ENCODE measurements at regions not wholly inside any gene's neighbourhood (a gene's known extent, or its start where the extent isn't known, plus 50 kb on each side); places are given as distances from the start of the nearest gene placed in this dataset.

DNA sequence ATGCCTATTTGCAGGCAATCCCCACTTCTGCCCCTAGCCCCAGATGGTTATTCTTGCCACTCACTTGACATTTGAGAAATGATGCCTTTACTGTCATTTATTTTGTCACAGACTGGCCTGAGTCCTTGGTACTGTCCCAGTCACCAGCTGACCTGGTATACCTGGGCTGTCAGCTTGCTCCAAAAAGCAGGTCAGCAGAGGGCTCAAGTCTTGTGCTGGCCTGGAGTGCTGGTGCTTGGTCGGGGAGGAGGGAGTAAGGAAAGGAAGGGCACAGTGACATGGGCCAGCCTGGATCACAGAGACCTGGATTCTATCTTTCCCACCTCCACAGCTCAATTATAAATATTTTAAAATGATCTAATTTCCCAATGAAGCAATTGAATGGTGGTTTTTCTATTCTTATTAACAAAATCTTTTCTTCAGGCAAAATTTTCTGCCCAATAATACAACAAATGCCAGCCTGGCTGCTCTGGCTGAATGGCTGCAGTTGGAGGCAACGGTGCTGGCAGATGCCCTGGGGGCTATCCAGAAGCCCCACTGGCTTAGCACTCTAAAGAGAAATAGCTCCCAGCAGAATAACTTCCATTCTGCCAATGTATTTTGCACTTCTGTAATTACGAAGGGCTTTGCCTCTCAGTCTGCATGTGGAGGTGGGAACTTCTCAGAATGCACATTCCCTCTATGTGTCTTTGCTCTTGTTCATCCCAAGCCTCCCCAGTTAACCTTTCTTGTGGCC is 160.6 kb downstream of the GADD45G start:
- H3F3A ChIP-seq (replicated peaks; ENCODE audit: low read depth) = no peaks in the 10 kb centered on the region
- no peaks in the 10 kb centered on the region; the same call in 2 of the 3 replicates for H3K9me3 Mint-ChIP-seq
- H4K20me1 ChIP-seq (replicated peaks; ENCODE audit: insufficient read depth) = no peaks in the 10 kb centered on the region
- H3K4me2 ChIP-seq = no peak overlapping the region
- DNase-seq (ENCODE audit: low spot score) (no peak), ATAC-seq (no peak)
- no peaks in the 10 kb centered on the region for H3K4me1 ChIP-seq (ENCODE audit: insufficient read depth)
- no peaks in the 10 kb centered on the region for H3K27me3 ChIP-seq (ENCODE audit: insufficient read depth)
- no peaks in the 10 kb centered on the region for H3K27me3 Mint-ChIP-seq (ENCODE audit: insufficient read depth, low read depth, poor library complexity)
- no peak overlapping the region for H3K27ac ChIP-seq (ENCODE audit: low read depth)
- H2AFZ ChIP-seq = no peak overlapping the region
- no peaks in the 10 kb centered on the region for H3K4me1 Mint-ChIP-seq
- no peak overlapping the region for H3K4me3 ChIP-seq
- H3K79me2 ChIP-seq (replicated peaks; ENCODE audit: insufficient read depth) = no peaks in the 10 kb centered on the region
- H3K27ac Mint-ChIP-seq = no peak overlapping the region
- TF ChIP-seq EZH2 (IDR thresholded peaks at IDR 0.05; ENCODE audit: low read depth, unreplicated experiment) (no peak), EZH2phosphoT487 (IDR thresholded peaks at IDR 0.05; ENCODE audit: unreplicated experiment) (no peak), ZNF331 (CRISPR knock-in tag; IDR thresholded peaks at IDR 0.05; ENCODE audit: low read depth) (no peak), NANOG (IDR thresholded peaks at IDR 0.05; ENCODE audit: borderline replicate concordance) (no peak)
- TF ChIP-seq, protein P1, sequence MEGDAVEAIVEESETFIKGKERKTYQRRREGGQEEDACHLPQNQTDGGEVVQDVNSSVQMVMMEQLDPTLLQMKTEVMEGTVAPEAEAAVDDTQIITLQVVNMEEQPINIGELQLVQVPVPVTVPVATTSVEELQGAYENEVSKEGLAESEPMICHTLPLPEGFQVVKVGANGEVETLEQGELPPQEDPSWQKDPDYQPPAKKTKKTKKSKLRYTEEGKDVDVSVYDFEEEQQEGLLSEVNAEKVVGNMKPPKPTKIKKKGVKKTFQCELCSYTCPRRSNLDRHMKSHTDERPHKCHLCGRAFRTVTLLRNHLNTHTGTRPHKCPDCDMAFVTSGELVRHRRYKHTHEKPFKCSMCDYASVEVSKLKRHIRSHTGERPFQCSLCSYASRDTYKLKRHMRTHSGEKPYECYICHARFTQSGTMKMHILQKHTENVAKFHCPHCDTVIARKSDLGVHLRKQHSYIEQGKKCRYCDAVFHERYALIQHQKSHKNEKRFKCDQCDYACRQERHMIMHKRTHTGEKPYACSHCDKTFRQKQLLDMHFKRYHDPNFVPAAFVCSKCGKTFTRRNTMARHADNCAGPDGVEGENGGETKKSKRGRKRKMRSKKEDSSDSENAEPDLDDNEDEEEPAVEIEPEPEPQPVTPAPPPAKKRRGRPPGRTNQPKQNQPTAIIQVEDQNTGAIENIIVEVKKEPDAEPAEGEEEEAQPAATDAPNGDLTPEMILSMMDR (conservative IDR thresholded peaks at IDR 0.05; ENCODE audit: low read depth in 2 of 2) = no peak
- no peak overlapping the region for H3K4me3 Mint-ChIP-seq
- H3K36me3 Mint-ChIP-seq (ENCODE audit: low read depth) = no peaks in the 10 kb centered on the region
- H3K9me2 ChIP-seq (ENCODE audit: insufficient read depth) = no peaks in the 10 kb centered on the region
- no peaks in the 10 kb centered on the region for H3K36me3 ChIP-seq (ENCODE audit: insufficient read depth)

DNA sequence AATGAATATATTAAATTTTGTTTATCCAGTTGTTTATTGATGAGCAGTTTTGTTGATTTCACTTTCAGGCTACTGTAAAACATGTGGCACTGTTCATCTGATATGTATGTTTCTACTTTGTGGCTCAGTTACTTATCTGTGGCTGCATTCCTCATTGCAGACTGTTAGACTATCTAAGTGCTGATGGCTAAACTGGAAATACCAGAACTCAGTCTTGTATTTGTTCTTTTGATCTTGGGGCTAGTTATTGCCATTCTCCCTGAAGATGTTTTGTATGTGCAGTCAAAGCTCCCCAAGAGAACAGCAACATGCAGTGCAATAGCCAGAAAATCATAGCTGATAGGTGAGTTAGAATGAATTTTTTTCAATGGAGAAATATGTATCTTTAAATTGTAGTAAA is 162.2 kb downstream of the GADD45G start:
- Histone ChIP-seq H3K4me1 (ENCODE audit: insufficient read depth) (no peaks in the 10 kb centered on the region), H3K27me3 (ENCODE audit: insufficient read depth) (no peaks in the 10 kb centered on the region), H3F3A (replicated peaks; ENCODE audit: low read depth) (no peaks in the 10 kb centered on the region), H4K20me1 (replicated peaks; ENCODE audit: insufficient read depth) (no peaks in the 10 kb centered on the region), H3K4me2 (no peak overlapping the region), H3K27ac (ENCODE audit: low read depth) (no peak overlapping the region), H3K9me2 (ENCODE audit: insufficient read depth) (no peaks in the 10 kb centered on the region), H2AFZ (no peak overlapping the region), H3K36me3 (ENCODE audit: insufficient read depth) (no peaks in the 10 kb centered on the region), H3K79me2 (replicated peaks; ENCODE audit: insufficient read depth) (no peaks in the 10 kb centered on the region), H3K4me3 (no peak overlapping the region)
- ATAC-seq (no peak), DNase-seq (ENCODE audit: low spot score) (no peak)
- H3K27ac Mint-ChIP-seq = no peak overlapping the region
- H3K4me1 Mint-ChIP-seq = no peaks in the 10 kb centered on the region
- H3K4me3 Mint-ChIP-seq = no peak overlapping the region
- H3K36me3 Mint-ChIP-seq (ENCODE audit: low read depth) = no peaks in the 10 kb centered on the region
- H3K27me3 Mint-ChIP-seq (ENCODE audit: insufficient read depth, low read depth, poor library complexity) = no peaks in the 10 kb centered on the region
- no peaks in the 10 kb centered on the region; the same call in 2 of the 3 replicates for H3K9me3 Mint-ChIP-seq
- TF ChIP-seq, protein P2, sequence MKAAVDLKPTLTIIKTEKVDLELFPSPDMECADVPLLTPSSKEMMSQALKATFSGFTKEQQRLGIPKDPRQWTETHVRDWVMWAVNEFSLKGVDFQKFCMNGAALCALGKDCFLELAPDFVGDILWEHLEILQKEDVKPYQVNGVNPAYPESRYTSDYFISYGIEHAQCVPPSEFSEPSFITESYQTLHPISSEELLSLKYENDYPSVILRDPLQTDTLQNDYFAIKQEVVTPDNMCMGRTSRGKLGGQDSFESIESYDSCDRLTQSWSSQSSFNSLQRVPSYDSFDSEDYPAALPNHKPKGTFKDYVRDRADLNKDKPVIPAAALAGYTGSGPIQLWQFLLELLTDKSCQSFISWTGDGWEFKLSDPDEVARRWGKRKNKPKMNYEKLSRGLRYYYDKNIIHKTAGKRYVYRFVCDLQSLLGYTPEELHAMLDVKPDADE (IDR thresholded peaks at IDR 0.05) = no peak
- TF ChIP-seq POLR2AphosphoS5 (IDR thresholded peaks at IDR 0.05; ENCODE audit: low read depth) (no peak), NANOG (IDR thresholded peaks at IDR 0.05; ENCODE audit: borderline replicate concordance) (no peak), EZH2phosphoT487 (IDR thresholded peaks at IDR 0.05; ENCODE audit: unreplicated experiment) (no peak), EZH2 (IDR thresholded peaks at IDR 0.05; ENCODE audit: low read depth, unreplicated experiment) (no peak), ZNF114 (CRISPR knock-in tag; IDR thresholded peaks at IDR 0.05) (no peak)
- TF ChIP-seq, protein P3, sequence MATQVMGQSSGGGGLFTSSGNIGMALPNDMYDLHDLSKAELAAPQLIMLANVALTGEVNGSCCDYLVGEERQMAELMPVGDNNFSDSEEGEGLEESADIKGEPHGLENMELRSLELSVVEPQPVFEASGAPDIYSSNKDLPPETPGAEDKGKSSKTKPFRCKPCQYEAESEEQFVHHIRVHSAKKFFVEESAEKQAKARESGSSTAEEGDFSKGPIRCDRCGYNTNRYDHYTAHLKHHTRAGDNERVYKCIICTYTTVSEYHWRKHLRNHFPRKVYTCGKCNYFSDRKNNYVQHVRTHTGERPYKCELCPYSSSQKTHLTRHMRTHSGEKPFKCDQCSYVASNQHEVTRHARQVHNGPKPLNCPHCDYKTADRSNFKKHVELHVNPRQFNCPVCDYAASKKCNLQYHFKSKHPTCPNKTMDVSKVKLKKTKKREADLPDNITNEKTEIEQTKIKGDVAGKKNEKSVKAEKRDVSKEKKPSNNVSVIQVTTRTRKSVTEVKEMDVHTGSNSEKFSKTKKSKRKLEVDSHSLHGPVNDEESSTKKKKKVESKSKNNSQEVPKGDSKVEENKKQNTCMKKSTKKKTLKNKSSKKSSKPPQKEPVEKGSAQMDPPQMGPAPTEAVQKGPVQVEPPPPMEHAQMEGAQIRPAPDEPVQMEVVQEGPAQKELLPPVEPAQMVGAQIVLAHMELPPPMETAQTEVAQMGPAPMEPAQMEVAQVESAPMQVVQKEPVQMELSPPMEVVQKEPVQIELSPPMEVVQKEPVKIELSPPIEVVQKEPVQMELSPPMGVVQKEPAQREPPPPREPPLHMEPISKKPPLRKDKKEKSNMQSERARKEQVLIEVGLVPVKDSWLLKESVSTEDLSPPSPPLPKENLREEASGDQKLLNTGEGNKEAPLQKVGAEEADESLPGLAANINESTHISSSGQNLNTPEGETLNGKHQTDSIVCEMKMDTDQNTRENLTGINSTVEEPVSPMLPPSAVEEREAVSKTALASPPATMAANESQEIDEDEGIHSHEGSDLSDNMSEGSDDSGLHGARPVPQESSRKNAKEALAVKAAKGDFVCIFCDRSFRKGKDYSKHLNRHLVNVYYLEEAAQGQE (IDR thresholded peaks at IDR 0.05; ENCODE audit: unreplicated experiment) = no peak
- TF ChIP-seq, protein P1 (conservative IDR thresholded peaks at IDR 0.05; ENCODE audit: low read depth in 2 of 2) = no peak

Data from GM23338 (cell line).